Spleen (tissue), 11 donors: ENCODE measurements at regions not wholly inside any gene's neighbourhood (a gene's known extent, or its start where the extent isn't known, plus 50 kb on each side); places are given as distances from the start of the nearest gene placed in this dataset.

ENCODE experiments used
- DNase-seq: peaks from one replicate; pipeline ENCODE4 v3.0.0-alpha.2; 2020
- H3K27ac ChIP-seq, 8 donors: fragments of 200-600 bp; sonication (generic) in 7 of 8; 1 replicate in 4 of 8; 2 replicates in 4 of 8; pipeline versions ENCODE4 v1.5.0 to v1.8.0; 2016 to 2021; ENCODE audit warnings: inconsistent platforms in 4 of 8, mild to moderate bottlenecking in 4 of 8, moderate library complexity in 1 of 8
- H3K27me3 ChIP-seq, 7 donors: fragments of 200-600 bp; sonication (generic) in 6 of 7; replicated peaks in 1 of 7; 1 replicate in 4 of 7; 2 replicates in 3 of 7; pipeline versions ENCODE4 v1.5.0 to v1.8.0; 2016 to 2021; ENCODE audit warnings: inconsistent platforms in 3 of 7, mild to moderate bottlenecking in 1 of 7
- H3K36me3 ChIP-seq, 6 donors: fragments of 200-600 bp; sonication (generic) in 5 of 6; 1 replicate in 4 of 6; 2 replicates in 2 of 6; pipeline versions ENCODE4 v1.5.0 to v1.8.0; 2016 to 2021; ENCODE audit warnings: inconsistent platforms in 2 of 6
- H3K4me1 ChIP-seq, 6 donors: fragments of 200-600 bp; sonication (generic) in 5 of 6; 1 replicate in 3 of 6; 2 replicates in 3 of 6; pipeline versions ENCODE4 v1.5.0 to v1.8.0; 2016 to 2021; ENCODE audit warnings: inconsistent platforms in 3 of 6
- H3K4me3 ChIP-seq, 8 donors: fragments of 200-600 bp; sonication (generic) in 7 of 8; 1 replicate in 4 of 8; 2 replicates in 4 of 8; pipeline versions ENCODE4 v1.5.0 to v1.8.0; 2016 to 2021; ENCODE audit warnings: inconsistent platforms in 4 of 8, mild to moderate bottlenecking in 4 of 8, moderate library complexity in 2 of 8
- H3K9me3 ChIP-seq, 8 donors: fragments of 200-600 bp; sonication (generic) in 7 of 8; 1 replicate in 4 of 8; 2 replicates in 4 of 8; pipeline versions ENCODE4 v1.5.0 to v1.8.0; 2016 to 2021; ENCODE audit warnings: inconsistent platforms in 4 of 8
- POLR2A ChIP-seq, 3 donors: fragments of 450-650 bp; IDR thresholded peaks; one replicate each; pipeline ENCODE4 v1.5.1; 2017; ENCODE audit warnings: antibody characterized with exemption in 3 of 3, mild to moderate bottlenecking in 1 of 3
- POLR2AphosphoS5 ChIP-seq, 3 donors: sonication (generic); formaldehyde crosslinking; IDR thresholded peaks; one replicate each; pipeline ENCODE4 v1.5.1; 2017; ENCODE audit warnings: antibody characterized with exemption in 3 of 3
- WGBS, 5 donors: extraction: QIAGEN DNeasy Blood & Tissue Kit in 3 of 5; methylation state at CpG; one replicate each; pipeline versions ENCODE4 v1.1.5 to v1.1.7; 2013 to 2018; 5-methylcytosine and 5-hydroxymethylcytosine counted together
- intact Hi-C: fragments of 100-400 bp; cut with DNase I; formaldehyde crosslinking; loops from one replicate; pipeline ENCODE4 v1.15.0; 2023; ENCODE audit warnings: low total_unique reads
- TF ChIP-seq, protein P1 (sequence below), 11 experiments: fragments of 200-600 bp in 7 of 11; fragments of 450-650 bp in 4 of 11; sonication (generic) in 4 of 11; IDR thresholded peaks in 8 of 11; conservative IDR thresholded peaks in 3 of 11; 1 replicate in 7 of 11; 2 replicates in 4 of 11; pipeline versions ENCODE4 v1.4.0 to v1.8.0; 2016 to 2021; ENCODE audit warnings: antibody characterized with exemption in 11 of 11, inconsistent platforms in 4 of 11, mild to moderate bottlenecking in 1 of 11
- donor health status: healthy with polysubstance abuse.
- donor health status: DM: no; HTN: no; CAD: no; lungs with moderate emphysema.
- donor health status: DM: no; HTN: no; CAD: no.
- donor health status: Bipolar disorder and iron deficiency.
- donor health status: healthy.
- donor health status: DM: no; HTN: no; CAD: no.
- donor health status: DM: yes; HTN: yes; CAD: no.

DNA sequence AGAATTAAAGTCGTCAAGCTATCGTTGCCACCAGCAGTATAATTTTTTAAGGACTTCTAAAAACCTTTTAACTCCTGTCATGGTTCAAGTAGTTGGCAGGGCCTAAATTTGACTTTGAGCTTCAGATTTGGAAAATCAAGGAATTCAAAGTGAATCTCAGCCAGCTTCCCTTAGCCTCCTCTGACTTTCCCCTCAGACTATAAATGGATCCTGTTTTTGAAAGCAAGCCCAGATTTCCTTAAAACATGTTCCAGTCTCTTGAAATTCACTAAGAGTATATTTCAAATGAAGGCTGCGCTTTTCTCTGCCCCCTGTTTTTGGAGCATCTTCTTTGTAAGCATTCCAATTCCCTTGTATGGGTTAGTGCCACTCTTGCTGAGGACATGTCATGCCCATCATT lies 101.8 kb upstream of the CDH8 start:
- Histone ChIP-seq H3K27ac (no peak overlapping the region), H3K4me3 (no peak overlapping the region), H3K4me1 (no peaks in the 10 kb centered on the region), H3K36me3 (no peaks in the 10 kb centered on the region), H3K9me3 (peaks cover 0 to 20% (median 8%) of the 10 kb centered on the region in 8 donors), H3K27me3 (no peaks in the 10 kb centered on the region)
- no peak for DNase-seq
- WGBS, 5 donors = 66 to 81% (median 69%) methylated on average over 3 of the region's 3 CpGs
- intact Hi-C loops = no loop called here
- TF ChIP-seq POLR2A (IDR thresholded peaks at IDR 0.05) = no peak
- TF ChIP-seq POLR2AphosphoS5 (IDR thresholded peaks at IDR 0.05) = no peak
- TF ChIP-seq, protein P1, sequence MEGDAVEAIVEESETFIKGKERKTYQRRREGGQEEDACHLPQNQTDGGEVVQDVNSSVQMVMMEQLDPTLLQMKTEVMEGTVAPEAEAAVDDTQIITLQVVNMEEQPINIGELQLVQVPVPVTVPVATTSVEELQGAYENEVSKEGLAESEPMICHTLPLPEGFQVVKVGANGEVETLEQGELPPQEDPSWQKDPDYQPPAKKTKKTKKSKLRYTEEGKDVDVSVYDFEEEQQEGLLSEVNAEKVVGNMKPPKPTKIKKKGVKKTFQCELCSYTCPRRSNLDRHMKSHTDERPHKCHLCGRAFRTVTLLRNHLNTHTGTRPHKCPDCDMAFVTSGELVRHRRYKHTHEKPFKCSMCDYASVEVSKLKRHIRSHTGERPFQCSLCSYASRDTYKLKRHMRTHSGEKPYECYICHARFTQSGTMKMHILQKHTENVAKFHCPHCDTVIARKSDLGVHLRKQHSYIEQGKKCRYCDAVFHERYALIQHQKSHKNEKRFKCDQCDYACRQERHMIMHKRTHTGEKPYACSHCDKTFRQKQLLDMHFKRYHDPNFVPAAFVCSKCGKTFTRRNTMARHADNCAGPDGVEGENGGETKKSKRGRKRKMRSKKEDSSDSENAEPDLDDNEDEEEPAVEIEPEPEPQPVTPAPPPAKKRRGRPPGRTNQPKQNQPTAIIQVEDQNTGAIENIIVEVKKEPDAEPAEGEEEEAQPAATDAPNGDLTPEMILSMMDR (IDR thresholded peaks at IDR 0.05 in 8 of 11, conservative IDR thresholded peaks at IDR 0.05 in 3 of 11) = no peak

DNA sequence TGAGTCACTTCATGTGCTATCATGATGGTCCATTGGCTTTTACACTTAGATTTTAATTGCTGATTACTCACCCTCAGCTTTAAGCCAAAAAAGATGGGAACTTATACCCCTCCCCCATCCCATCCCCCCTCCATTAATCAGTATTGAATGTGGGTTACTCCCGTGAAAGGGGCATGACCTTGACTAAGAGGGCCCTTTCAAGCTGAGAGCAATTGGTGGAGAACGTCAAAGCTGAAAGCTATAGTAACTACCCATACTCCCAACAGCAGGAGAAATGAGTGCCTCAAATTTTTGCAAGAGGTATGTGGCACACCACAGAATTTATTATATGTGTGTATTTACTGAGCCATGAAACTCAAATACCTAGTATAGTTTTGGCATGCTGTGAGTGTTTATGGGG lies 99.7 kb upstream of the CDH8 start:
- H3K27ac ChIP-seq = no peak overlapping the region
- H3K4me1 ChIP-seq = no peaks in the 10 kb centered on the region
- H3K9me3 ChIP-seq = peaks cover 0 to 20% (median 8%) of the 10 kb centered on the region in 8 donors
- DNase-seq = no peak
- 58 to 75% (median 63%) methylated on average over 2 of the region's 2 CpGs for WGBS, 5 donors
- H3K27me3 ChIP-seq = no peaks in the 10 kb centered on the region
- no peak for TF ChIP-seq POLR2AphosphoS5 (IDR thresholded peaks at IDR 0.05)
- intact Hi-C loops = no loop called here
- no peaks in the 10 kb centered on the region for H3K36me3 ChIP-seq
- no peak overlapping the region for H3K4me3 ChIP-seq

DNA sequence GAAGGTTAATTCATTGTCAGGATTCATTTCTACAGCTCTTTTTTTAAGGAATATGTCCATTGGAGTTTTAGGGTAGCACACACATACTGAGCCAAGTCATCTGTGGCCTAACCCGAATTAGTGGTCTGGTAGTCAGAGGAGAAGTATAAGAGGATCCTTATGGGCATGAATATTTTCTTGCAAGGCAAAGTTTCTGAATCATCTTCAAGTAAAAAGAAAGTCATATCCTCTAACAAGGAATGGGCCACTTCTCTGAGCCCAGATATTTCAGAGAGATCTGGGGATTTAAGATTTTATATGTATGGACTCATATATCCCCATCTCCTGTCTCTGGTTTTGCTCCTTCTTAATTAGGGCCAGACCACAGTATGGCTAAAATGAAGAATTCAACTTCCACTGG lies 99.2 kb upstream of the CDH8 start:
- no peaks in the 10 kb centered on the region for H3K4me1 ChIP-seq
- 67 to 90% (median 68%) methylated on average over 1 of the region's 1 CpG for WGBS, 5 donors
- H3K27me3 ChIP-seq = no peaks in the 10 kb centered on the region
- TF ChIP-seq POLR2A (IDR thresholded peaks at IDR 0.05) (no peak), POLR2AphosphoS5 (IDR thresholded peaks at IDR 0.05) (no peak)
- TF ChIP-seq, protein P1 (IDR thresholded peaks at IDR 0.05 in 8 of 11, conservative IDR thresholded peaks at IDR 0.05 in 3 of 11) = no peak
- no peak overlapping the region for H3K27ac ChIP-seq
- intact Hi-C loops = no loop called here
- DNase-seq = no peak
- H3K9me3 ChIP-seq = peaks cover 0 to 20% (median 8%) of the 10 kb centered on the region in 8 donors
- no peak overlapping the region for H3K4me3 ChIP-seq
- no peaks in the 10 kb centered on the region for H3K36me3 ChIP-seq

DNA sequence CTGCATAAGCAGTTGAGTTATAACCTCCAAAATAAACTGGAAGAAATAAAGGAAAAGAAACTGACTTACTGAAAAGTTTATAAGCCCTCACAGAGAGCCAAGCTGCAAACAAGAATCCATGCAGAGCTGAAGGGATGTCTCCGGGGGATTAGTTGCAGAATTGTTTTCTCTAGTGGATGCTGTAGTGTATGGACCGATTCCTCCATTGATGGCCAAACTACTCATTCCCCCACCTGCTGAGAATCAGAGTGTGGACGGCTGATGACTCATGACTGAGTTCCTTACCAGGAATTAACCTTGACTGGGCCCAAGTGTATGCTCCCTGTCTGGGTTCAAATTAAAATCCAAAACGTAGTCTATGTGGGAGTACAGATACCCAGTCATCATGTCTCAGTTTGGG lies 93.9 kb upstream of the CDH8 start:
- intact Hi-C loops = no loop called here
- TF ChIP-seq POLR2AphosphoS5 (IDR thresholded peaks at IDR 0.05) (no peak), POLR2A (IDR thresholded peaks at IDR 0.05) (no peak)
- TF ChIP-seq, protein P1 (IDR thresholded peaks at IDR 0.05 in 8 of 11, conservative IDR thresholded peaks at IDR 0.05 in 3 of 11) = no peak
- H3K4me3 ChIP-seq = no peak overlapping the region
- no peak for DNase-seq
- no peaks in the 10 kb centered on the region for H3K4me1 ChIP-seq
- H3K27me3 ChIP-seq = no peaks in the 10 kb centered on the region
- H3K36me3 ChIP-seq = no peaks in the 10 kb centered on the region
- WGBS, 5 donors = 75 to 84% (median 79%) methylated on average over 4 of the region's 4 CpGs
- peaks cover 0 to 19% (median 8%) of the 10 kb centered on the region in 8 donors for H3K9me3 ChIP-seq
- H3K27ac ChIP-seq = no peak overlapping the region

DNA sequence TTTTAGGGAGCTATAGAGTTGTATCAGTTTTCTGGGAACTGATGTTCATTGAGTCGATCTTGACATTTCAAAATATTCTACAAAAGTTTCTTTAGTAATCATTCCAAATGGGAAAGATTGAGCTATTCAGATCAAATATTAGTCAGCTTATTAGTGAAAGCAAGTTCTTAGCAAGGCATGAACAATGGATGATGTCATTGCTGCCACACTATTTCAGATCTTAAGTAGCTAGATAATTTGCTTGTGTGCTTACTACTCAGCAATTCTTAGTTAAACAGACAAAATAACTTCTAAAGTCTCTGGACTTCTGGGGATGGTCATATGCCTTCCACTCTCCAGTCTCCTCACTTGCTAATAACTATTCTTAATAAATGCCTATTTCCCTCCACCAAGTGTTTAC lies 69.0 kb upstream of the CDH8 start:
- TF ChIP-seq POLR2A (IDR thresholded peaks at IDR 0.05) (no peak), POLR2AphosphoS5 (IDR thresholded peaks at IDR 0.05) (no peak)
- TF ChIP-seq, protein P1 (IDR thresholded peaks at IDR 0.05 in 8 of 11, conservative IDR thresholded peaks at IDR 0.05 in 3 of 11) = no peak

More for the DNA sequence above, 69.0 kb upstream of the CDH8 start:
- Histone ChIP-seq H3K4me1 (no peaks in the 10 kb centered on the region), H3K36me3 (no peaks in the 10 kb centered on the region), H3K4me3 (no peak overlapping the region), H3K27me3 (no peaks in the 10 kb centered on the region), H3K9me3 (no peaks in the 10 kb centered on the region), H3K27ac (no peak overlapping the region)
- no peak for DNase-seq
- intact Hi-C loops = no loop called here
- 80 to 96% (median 85%) methylated on average over 1 of the region's 1 CpG for WGBS, 5 donors
